ENCODE measurements at regions not wholly inside any gene's neighbourhood (a gene's known extent, or its start where the extent isn't known, plus 50 kb on each side); places are given as distances from the start of the nearest gene placed in this dataset.

DNA sequence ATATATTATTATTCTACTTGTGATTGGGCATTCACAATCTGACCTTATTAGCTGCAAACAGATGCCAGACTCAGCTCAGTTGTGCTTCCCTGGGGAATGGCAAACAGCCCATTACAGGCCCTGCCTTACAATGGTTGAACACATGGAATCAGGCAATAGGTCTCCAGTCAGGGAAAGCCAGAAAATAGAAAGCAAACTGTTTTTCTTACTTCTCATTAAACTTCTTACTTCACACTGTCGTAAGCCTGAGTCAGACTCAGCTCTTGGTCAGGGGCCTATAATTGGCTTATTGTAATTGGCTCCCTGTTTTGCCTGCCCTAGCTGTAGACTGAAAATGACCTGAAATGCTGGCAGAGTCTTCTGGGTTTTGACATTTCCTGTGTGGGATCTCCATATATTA, 77.0 kb upstream of the CA10 start:
- Histone ChIP-seq H3K27ac (ENCODE audit: insufficient read depth, low read length) (no peak overlapping the region), H3K9me3 (ENCODE audit: control insufficient read depth, insufficient read depth, low read depth, low read length) (no peaks in the 10 kb centered on the region), H4K20me1 (ENCODE audit: control insufficient read depth, extremely low read depth, insufficient read depth, low read length) (no peaks in the 10 kb centered on the region), H3K27me3 (ENCODE audit: control insufficient read depth, insufficient read depth, low read length) (no peaks in the 10 kb centered on the region), H3K4me3 (replicated peaks in 1 of 4; ENCODE audit: control extremely low read depth in 1 of 4, insufficient read depth in 1 of 4, low read depth in 3 of 4, low read length in 4 of 4) (no peak overlapping the region), H3K36me3 (ENCODE audit: control insufficient read depth, insufficient read depth, low read length) (no peaks in the 10 kb centered on the region), H3K9ac (ENCODE audit: insufficient read depth, low read length) (no peak overlapping the region), H3K79me2 (ENCODE audit: control insufficient read depth, insufficient read depth, low read length) (no peaks in the 10 kb centered on the region), H3K4me2 (ENCODE audit: extremely low read depth, insufficient read depth, low read length) (no peak overlapping the region), H2AFZ (ENCODE audit: low read length) (no peak overlapping the region), H3K4me1 (ENCODE audit: control insufficient read depth, extremely low read depth, insufficient read depth, low read length) (no peaks in the 10 kb centered on the region)
- no peak for DNase-seq (ENCODE audit: low read depth in 2 of 2)
- no peak for TF ChIP-seq CTCF (conservative IDR thresholded peaks at IDR 0.05 in 1 of 2, IDR thresholded peaks at IDR 0.05 in 1 of 2; ENCODE audit: low read depth in 1 of 2, low read length in 2 of 2)
- no peak for TF ChIP-seq EZH2 (IDR thresholded peaks at IDR 0.05; ENCODE audit: low read length, missing control alignments)

DNA sequence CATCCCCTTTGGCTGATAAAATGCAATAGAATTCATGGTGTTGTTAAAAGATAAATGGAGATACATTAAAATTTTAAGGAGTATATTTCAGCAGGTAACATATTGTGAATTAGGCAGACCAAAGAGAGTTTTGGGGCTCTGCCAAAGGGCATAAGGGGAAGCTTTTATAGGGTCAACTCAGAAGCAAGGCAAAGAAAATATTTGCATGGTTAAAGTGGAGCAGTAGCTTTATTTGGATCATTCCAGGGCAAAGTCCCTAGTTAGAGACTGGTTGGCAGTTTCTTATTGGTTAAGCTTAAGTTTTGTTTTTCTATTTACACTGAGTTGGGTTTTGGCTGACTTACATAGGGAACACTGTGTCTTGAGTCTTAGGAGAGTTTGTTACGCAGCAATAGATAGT, 75.1 kb upstream of the CA10 start:
- H3K4me3 ChIP-seq (replicated peaks in 1 of 4; ENCODE audit: control extremely low read depth in 1 of 4, insufficient read depth in 1 of 4, low read depth in 3 of 4, low read length in 4 of 4), result no peak overlapping the region
- H3K9ac ChIP-seq (ENCODE audit: insufficient read depth, low read length), result no peak overlapping the region
- TF ChIP-seq CTCF (conservative IDR thresholded peaks at IDR 0.05 in 1 of 2, IDR thresholded peaks at IDR 0.05 in 1 of 2; ENCODE audit: low read depth in 1 of 2, low read length in 2 of 2) (no peak), EZH2 (IDR thresholded peaks at IDR 0.05; ENCODE audit: low read length, missing control alignments) (no peak)
- H3K4me2 ChIP-seq (ENCODE audit: extremely low read depth, insufficient read depth, low read length), result no peak overlapping the region
- H3K36me3 ChIP-seq (ENCODE audit: control insufficient read depth, insufficient read depth, low read length), result no peaks in the 10 kb centered on the region
- no peak overlapping the region for H2AFZ ChIP-seq (ENCODE audit: low read length)
- no peaks in the 10 kb centered on the region for H3K9me3 ChIP-seq (ENCODE audit: control insufficient read depth, insufficient read depth, low read depth, low read length)
- no peak for DNase-seq (ENCODE audit: low read depth in 2 of 2)
- no peaks in the 10 kb centered on the region for H3K27me3 ChIP-seq (ENCODE audit: control insufficient read depth, insufficient read depth, low read length)
- no peaks in the 10 kb centered on the region for H4K20me1 ChIP-seq (ENCODE audit: control insufficient read depth, extremely low read depth, insufficient read depth, low read length)
- no peak overlapping the region for H3K27ac ChIP-seq (ENCODE audit: insufficient read depth, low read length)
- no peaks in the 10 kb centered on the region for H3K4me1 ChIP-seq (ENCODE audit: control insufficient read depth, extremely low read depth, insufficient read depth, low read length)
- H3K79me2 ChIP-seq (ENCODE audit: control insufficient read depth, insufficient read depth, low read length), result no peaks in the 10 kb centered on the region

DNA sequence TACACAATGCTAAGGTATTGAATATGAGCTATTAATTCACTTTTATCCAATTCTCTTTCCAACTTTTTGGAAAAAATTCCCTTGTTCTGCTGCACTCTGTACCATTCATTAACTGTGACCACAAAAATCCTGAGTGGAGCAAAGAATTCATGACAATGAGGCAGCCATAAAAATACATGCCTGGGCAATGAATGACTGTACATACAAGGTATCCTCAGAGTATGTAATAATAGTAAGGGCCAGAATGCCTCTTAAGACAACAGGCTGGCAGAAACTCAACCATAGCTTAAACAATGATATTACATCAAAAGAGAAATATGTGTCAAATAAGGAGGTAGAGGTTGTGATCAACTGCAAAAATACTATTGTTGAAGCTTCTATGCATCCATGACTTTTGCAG, 74.7 kb upstream of the CA10 start:
- DNase-seq (ENCODE audit: low read depth in 2 of 2), result peak in 1 of 2 donors; percentile 42
- TF ChIP-seq EZH2 (IDR thresholded peaks at IDR 0.05; ENCODE audit: low read length, missing control alignments) (no peak), CTCF (conservative IDR thresholded peaks at IDR 0.05 in 1 of 2, IDR thresholded peaks at IDR 0.05 in 1 of 2; ENCODE audit: low read depth in 1 of 2, low read length in 2 of 2) (no peak)
- H3K4me3 ChIP-seq (replicated peaks in 1 of 4; ENCODE audit: control extremely low read depth in 1 of 4, insufficient read depth in 1 of 4, low read depth in 3 of 4, low read length in 4 of 4), result no peak overlapping the region
- H3K9me3 ChIP-seq (ENCODE audit: control insufficient read depth, insufficient read depth, low read depth, low read length), result no peaks in the 10 kb centered on the region
- H4K20me1 ChIP-seq (ENCODE audit: control insufficient read depth, extremely low read depth, insufficient read depth, low read length), result no peaks in the 10 kb centered on the region
- no peak overlapping the region for H2AFZ ChIP-seq (ENCODE audit: low read length)
- H3K9ac ChIP-seq (ENCODE audit: insufficient read depth, low read length), result no peak overlapping the region
- no peak overlapping the region for H3K4me2 ChIP-seq (ENCODE audit: extremely low read depth, insufficient read depth, low read length)
- no peaks in the 10 kb centered on the region for H3K4me1 ChIP-seq (ENCODE audit: control insufficient read depth, extremely low read depth, insufficient read depth, low read length)
- no peaks in the 10 kb centered on the region for H3K27me3 ChIP-seq (ENCODE audit: control insufficient read depth, insufficient read depth, low read length)
- no peaks in the 10 kb centered on the region for H3K79me2 ChIP-seq (ENCODE audit: control insufficient read depth, insufficient read depth, low read length)
- H3K36me3 ChIP-seq (ENCODE audit: control insufficient read depth, insufficient read depth, low read length), result no peaks in the 10 kb centered on the region
- H3K27ac ChIP-seq (ENCODE audit: insufficient read depth, low read length), result no peak overlapping the region
